ENCODE measurements at regions not wholly inside any gene's neighbourhood (a gene's known extent, or its start where the extent isn't known, plus 50 kb on each side); places are given as distances from the start of the nearest gene placed in this dataset.

GRCh38 chr4:137635601-137636000 lies 103.3 kb upstream of the PCDH18 start:
- ChIA-PET RAD21 (ENCODE audit: unreplicated experiment) (no interaction called here), CTCF (interaction anchor here (1.4 kb wide), 1 partner anchor 21 kb away, joined by 3 read pairs; no protein-coding TSS in a partner anchor), POLR2A (no interaction called here), SMC1A (ENCODE audit: uncharacterized antibody, unreplicated experiment) (no interaction called here)
- H3K4me1 ChIP-seq (ENCODE audit: control insufficient read depth, insufficient read depth, low read length): peaks cover 3% of the 10 kb centered on the region; the same call in 1 of the 2 replicates
- H3K4me3 ChIP-seq: no peak overlapping the region
- in situ Hi-C loops (cut with MboI): no loop called here
- intact Hi-C loops (cut with micrococcal nuclease; ENCODE audit: unreplicated experiment): no loop called here
- ATAC-seq (no peak), DNase-seq (ENCODE audit: low read depth, low spot score) (no peak), FAIRE-seq (no peak)
- no peaks in the 10 kb centered on the region for H3K27me3 ChIP-seq (replicated peaks in 1 of 2; ENCODE audit: control insufficient read depth in 2 of 2, insufficient read depth in 2 of 2, low read length in 1 of 2)
- H3K9me3 ChIP-seq (replicated peaks; ENCODE audit: control insufficient read depth, insufficient read depth, low read length): no peaks in the 10 kb centered on the region
- H3K36me3 ChIP-seq (ENCODE audit: control insufficient read depth in 2 of 2, insufficient read depth in 2 of 2, low read length in 1 of 2): no peaks in the 10 kb centered on the region
- H2AFZ ChIP-seq (ENCODE audit: control insufficient read depth, low read depth, low read length): no peak overlapping the region
- TF ChIP-seq POLR2AphosphoS2 (IDR thresholded peaks at IDR 0.05; ENCODE audit: low read depth, low read length) (no peak), ATF7 (IDR thresholded peaks at IDR 0.05; ENCODE audit: low read depth) (no peak), SREBF1 (IDR thresholded peaks at IDR 0.05; ENCODE audit: low read length) (no peak), IRF4 (IDR thresholded peaks at IDR 0.05; ENCODE audit: low read depth, low read length) (no peak), BHLHE40 (IDR thresholded peaks at IDR 0.05; ENCODE audit: borderline replicate concordance in 1 of 2, low read depth in 2 of 2, low read length in 1 of 2) (no peak), ZZZ3 (IDR thresholded peaks at IDR 0.05; ENCODE audit: control insufficient read depth, insufficient read length, low read depth) (no peak)
- H3K79me2 ChIP-seq (ENCODE audit: control insufficient read depth, insufficient read depth, low read length): no peaks in the 10 kb centered on the region
- WGBS (ENCODE audit: insufficient coverage, insufficient replicate concordance, low lambda C conversion rate, missing lambda C conversion rate): 0% methylated on average over 1 of the region's 1 CpG
- no peak overlapping the region for H3K9ac ChIP-seq (ENCODE audit: control insufficient read depth, insufficient read depth, low read length)
- no peaks in the 10 kb centered on the region for H4K20me1 ChIP-seq (ENCODE audit: control insufficient read depth, insufficient read depth)
- no peak overlapping the region for H3K4me2 ChIP-seq (ENCODE audit: control insufficient read depth, insufficient read depth)
- no peak overlapping the region for H3K27ac ChIP-seq (ENCODE audit: control insufficient read depth, insufficient read depth)
- BruUV-seq (replicated peaks): no TSS peak

GRCh38 chr4:137635108-137635507 lies 102.8 kb upstream of the PCDH18 start:
- no peaks in the 10 kb centered on the region for H3K79me2 ChIP-seq (ENCODE audit: control insufficient read depth, insufficient read depth, low read length)
- in situ Hi-C loops (cut with MboI) (no loop called here), intact Hi-C loops (cut with micrococcal nuclease; ENCODE audit: unreplicated experiment) (no loop called here)
- no TSS peak for BruUV-seq (replicated peaks)
- no peaks in the 10 kb centered on the region for H4K20me1 ChIP-seq (ENCODE audit: control insufficient read depth, insufficient read depth)
- H3K9ac ChIP-seq (ENCODE audit: control insufficient read depth, insufficient read depth, low read length): no peak overlapping the region
- WGBS (ENCODE audit: insufficient coverage, insufficient replicate concordance, low lambda C conversion rate, missing lambda C conversion rate): 35% methylated on average over 3 of the region's 3 CpGs
- ChIA-PET SMC1A (ENCODE audit: uncharacterized antibody, unreplicated experiment) (interaction anchor here (0.9 kb wide), 1 partner anchor 10 kb away, joined by 3 read pairs; no protein-coding TSS in a partner anchor), RAD21 (ENCODE audit: unreplicated experiment) (no interaction called here), CTCF (no interaction called here), POLR2A (no interaction called here)
- no peak overlapping the region for H3K4me2 ChIP-seq (ENCODE audit: control insufficient read depth, insufficient read depth)
- H3K27ac ChIP-seq (ENCODE audit: control insufficient read depth, insufficient read depth): no peak overlapping the region
- H3K4me1 ChIP-seq (ENCODE audit: control insufficient read depth, insufficient read depth, low read length): no peaks in the 10 kb centered on the region
- no peaks in the 10 kb centered on the region for H3K36me3 ChIP-seq (ENCODE audit: control insufficient read depth in 2 of 2, insufficient read depth in 2 of 2, low read length in 1 of 2)
- DNase-seq (ENCODE audit: low read depth, low spot score): no peak
- FAIRE-seq: no peak
- ATAC-seq: no peak
- H3K9me3 ChIP-seq (replicated peaks; ENCODE audit: control insufficient read depth, insufficient read depth, low read length): no peaks in the 10 kb centered on the region
- no peaks in the 10 kb centered on the region for H3K27me3 ChIP-seq (replicated peaks in 1 of 2; ENCODE audit: control insufficient read depth in 2 of 2, insufficient read depth in 2 of 2, low read length in 1 of 2)
- H3K4me3 ChIP-seq: no peak overlapping the region
- H2AFZ ChIP-seq (ENCODE audit: control insufficient read depth, low read depth, low read length): no peak overlapping the region
- TF ChIP-seq KLF5 (IDR thresholded peaks at IDR 0.05; ENCODE audit: partially characterized antibody) (no peak), ATF2 (IDR thresholded peaks at IDR 0.05; ENCODE audit: low read length) (no peak), SIN3A (IDR thresholded peaks at IDR 0.05; ENCODE audit: low read depth, low read length) (no peak), ZNF592 (IDR thresholded peaks at IDR 0.05) (no peak), ZNF207 (IDR thresholded peaks at IDR 0.05; ENCODE audit: borderline replicate concordance) (no peak)

Measured in GM12878 (cell line).